C4-2B (cell line): ENCODE measurements at regions not wholly inside any gene's neighbourhood (a gene's known extent, or its start where the extent isn't known, plus 50 kb on each side); places are given as distances from the start of the nearest gene placed in this dataset.
"Not testable (repeated sequence)": the region's sequence is repeated elsewhere in the genome, so short reads cannot be mapped to it uniquely, and the experiment has no call there.

Experiments used
- H3K27ac ChIP-seq: fragments of 450-650 bp; 2 replicates; pipeline ENCODE4 v1.5.1; 2017
- ZFX ChIP-seq: fragments of 450-650 bp; IDR thresholded peaks from 2 replicates; pipeline ENCODE4 v1.6.1; 2017
- TF ChIP-seq, protein P1 (sequence below): fragments of 450-650 bp; conservative IDR thresholded peaks from 2 replicates; pipeline ENCODE4 v1.5.1; 2017; ENCODE audit warnings: mild to moderate bottlenecking

DNA sequence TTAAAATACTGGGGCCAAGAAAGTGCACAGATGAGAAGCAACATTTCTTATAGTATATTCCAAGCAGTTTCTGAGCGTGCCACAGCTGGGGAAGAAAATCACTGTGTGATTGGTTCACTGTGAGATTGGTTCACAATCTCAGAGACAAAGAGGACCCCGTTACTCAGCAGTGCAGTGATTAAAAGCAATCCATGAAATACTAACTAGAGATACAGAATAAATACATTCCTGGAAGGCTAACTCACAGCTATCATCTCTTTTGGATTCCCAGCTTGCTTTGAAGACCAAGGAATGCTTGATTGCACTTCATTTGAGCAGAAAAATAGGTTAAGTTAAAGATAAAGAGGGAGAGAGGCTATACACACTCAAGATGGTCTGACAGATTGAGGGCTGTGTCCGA, 132.1 kb upstream of the RAPGEF2 start:
- H3K27ac ChIP-seq = no peak overlapping the region
- no peak for TF ChIP-seq ZFX
- TF ChIP-seq, protein P1, sequence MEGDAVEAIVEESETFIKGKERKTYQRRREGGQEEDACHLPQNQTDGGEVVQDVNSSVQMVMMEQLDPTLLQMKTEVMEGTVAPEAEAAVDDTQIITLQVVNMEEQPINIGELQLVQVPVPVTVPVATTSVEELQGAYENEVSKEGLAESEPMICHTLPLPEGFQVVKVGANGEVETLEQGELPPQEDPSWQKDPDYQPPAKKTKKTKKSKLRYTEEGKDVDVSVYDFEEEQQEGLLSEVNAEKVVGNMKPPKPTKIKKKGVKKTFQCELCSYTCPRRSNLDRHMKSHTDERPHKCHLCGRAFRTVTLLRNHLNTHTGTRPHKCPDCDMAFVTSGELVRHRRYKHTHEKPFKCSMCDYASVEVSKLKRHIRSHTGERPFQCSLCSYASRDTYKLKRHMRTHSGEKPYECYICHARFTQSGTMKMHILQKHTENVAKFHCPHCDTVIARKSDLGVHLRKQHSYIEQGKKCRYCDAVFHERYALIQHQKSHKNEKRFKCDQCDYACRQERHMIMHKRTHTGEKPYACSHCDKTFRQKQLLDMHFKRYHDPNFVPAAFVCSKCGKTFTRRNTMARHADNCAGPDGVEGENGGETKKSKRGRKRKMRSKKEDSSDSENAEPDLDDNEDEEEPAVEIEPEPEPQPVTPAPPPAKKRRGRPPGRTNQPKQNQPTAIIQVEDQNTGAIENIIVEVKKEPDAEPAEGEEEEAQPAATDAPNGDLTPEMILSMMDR = no peak

DNA sequence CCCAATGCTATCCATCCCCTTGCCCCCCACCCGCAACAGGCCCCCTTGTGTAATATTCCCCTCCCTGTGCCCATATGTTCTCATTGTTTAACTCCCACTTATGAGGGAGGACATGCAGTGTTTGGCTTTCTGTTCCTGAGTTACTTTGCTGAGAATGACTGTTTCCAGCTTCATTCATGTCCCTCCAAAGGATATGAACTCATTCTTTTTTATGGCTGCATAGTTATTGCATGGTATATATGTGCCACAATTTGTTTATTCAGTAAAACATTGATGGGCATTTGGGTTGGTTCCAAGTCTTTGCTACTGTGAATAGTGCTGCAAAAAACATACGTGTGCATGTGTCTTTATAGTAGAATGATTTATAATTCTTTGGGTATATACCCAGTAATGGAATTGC, 128.4 kb upstream of the RAPGEF2 start:
- H3K27ac ChIP-seq = not testable (repeated sequence)

DNA sequence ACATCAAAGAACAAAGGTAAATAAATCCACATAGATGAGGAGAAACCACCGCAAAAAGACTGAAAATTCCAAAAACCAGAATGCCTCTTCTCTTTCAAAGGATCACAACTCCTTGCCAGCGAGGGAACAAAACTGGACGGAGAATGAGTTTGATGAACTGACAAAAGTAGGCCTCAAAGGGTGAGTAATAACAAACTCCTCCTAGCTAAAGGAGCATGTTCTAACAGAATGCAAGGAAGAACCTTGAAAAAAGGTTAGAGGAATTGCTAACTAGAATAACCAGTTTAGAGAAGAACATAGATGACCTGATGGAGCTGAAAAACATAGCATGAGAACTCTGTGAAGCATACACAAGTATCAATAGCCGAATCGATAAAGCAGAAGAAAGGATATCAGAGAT, 122.2 kb upstream of the RAPGEF2 start:
- H3K27ac ChIP-seq = not testable (repeated sequence)

DNA sequence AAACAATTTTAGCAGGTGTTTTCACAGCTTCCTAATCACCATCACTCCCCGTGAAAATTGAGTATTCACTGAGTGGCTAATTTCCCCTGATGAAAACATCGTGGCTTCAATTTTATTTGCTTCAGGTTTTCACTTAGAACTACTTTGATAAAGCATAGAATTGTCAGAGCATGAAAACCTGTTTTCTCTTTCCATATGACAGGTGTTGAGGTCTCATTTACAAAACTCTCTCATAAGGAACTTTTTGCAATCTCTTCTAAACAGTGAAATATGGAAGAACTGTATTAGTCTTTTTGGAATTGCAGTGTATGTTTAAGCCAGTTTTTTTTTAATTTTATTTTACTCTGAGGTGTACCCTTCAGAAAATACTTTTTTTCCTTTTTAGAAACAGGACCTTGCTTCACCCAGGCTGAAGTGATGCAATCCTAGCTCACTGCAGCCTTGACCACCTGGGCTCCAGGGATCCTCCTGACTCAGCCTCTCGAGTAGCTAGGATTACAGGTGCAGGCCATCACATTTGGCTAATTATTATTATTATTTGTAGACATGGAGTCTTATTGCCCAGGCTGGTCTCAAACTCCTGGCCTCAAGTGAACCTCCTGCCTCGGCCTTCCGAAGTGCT, 111.2 kb upstream of the RAPGEF2 start:
- TF ChIP-seq, protein P1 = no peak
- TF ChIP-seq ZFX = no peak
- no peak overlapping the region for H3K27ac ChIP-seq

DNA sequence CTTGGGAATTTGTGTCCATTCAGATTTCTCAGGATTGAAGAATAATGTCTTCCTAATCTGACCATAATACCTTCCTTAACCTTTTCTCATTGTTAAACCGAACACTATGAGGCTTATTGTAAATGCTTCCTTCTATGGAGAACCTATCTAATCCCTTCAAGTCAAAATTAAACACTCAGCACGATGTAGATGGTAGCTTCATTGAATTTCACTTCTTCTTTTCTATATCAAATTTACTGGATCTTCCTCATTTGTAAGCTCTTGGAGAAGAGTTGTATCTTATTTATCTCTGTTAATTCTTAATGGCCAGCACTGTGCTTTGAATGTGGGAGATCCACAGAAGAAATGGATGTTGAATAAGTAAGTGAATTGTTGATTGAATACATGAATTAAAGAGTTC, 109.0 kb upstream of the RAPGEF2 start:
- no peak overlapping the region for H3K27ac ChIP-seq
- TF ChIP-seq, protein P1 = no peak
- TF ChIP-seq ZFX = no peak

DNA sequence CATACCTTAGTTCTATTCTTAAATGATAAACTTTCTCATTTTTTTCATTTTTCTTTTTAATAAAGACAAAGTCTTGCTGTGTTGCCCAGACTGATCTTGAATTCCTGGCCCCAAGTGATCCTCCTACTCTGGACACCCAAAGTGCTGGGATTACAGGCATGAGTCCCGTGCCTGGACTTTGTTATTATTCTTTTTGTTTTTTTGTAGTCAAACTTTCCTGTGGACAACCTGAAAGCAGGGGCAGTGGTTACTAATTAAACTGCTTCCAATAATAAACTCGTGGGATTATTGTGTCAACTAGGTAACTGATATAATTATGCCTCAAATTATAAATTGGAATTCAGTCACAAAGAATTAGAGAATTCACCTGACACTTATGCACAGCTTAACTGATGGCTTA, 107.8 kb upstream of the RAPGEF2 start:
- no peak for TF ChIP-seq ZFX
- TF ChIP-seq, protein P1 = no peak
- no peak overlapping the region for H3K27ac ChIP-seq

DNA sequence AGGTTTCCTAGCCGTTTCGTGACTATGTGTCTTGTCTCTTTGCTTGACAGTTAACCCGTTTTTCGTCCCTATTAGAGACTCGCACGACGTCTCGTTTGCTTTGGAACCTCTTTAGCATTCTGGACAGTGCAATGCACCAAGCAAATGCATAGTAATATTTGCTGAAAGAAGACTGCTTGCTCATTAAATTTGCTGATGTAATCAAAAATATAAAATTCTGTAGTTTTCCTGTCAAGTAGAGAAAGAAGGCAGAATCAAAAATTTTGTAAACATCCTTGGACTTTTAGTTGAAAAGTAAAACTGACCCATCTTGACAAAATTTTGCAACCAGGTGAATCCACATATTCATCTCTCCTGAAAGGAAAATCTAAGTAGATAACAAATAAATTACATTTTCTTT, 106.9 kb upstream of the RAPGEF2 start:
- H3K27ac ChIP-seq = no peak overlapping the region
- TF ChIP-seq, protein P1 = no peak
- TF ChIP-seq ZFX = no peak

DNA sequence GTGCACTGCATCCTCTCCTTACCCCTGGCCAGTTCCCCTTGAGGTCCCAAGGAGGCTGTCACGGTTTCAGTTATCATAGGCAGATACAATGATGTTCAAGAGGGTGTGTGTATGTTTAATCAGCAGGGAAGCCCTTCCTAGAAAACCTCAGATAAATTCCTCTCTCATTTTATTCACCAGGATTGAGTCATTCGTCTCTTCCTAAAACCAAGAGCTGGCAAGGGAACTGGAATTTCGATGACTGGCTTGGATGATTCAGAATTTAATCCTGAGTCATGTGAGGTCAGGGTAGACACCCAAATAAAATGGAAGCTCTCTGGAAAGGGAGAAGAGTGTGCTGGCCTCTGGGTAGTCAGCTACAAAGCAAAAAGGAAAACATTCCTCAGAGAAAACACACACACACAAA, 106.2 kb upstream of the RAPGEF2 start:
- TF ChIP-seq, protein P1 = no peak
- no peak for TF ChIP-seq ZFX
- no peak overlapping the region for H3K27ac ChIP-seq
